Urinary bladder (tissue), 3 donors: ENCODE measurements at regions not wholly inside any gene's neighbourhood (a gene's known extent, or its start where the extent isn't known, plus 50 kb on each side); places are given as distances from the start of the nearest gene placed in this dataset.
"Not testable (repeated sequence)": the region's sequence is repeated elsewhere in the genome, so short reads cannot be mapped to it uniquely, and the experiment has no call there.

ENCODE experiments used
- DNase-seq: peaks from one replicate; pipeline ENCODE4 v3.0.0-alpha.2; 2015; ENCODE audit errors: extremely low spot score
- H3K27ac ChIP-seq: one replicate; pipeline ENCODE4 v1.5.1; 2013; ENCODE audit warnings: low read depth, mild to moderate bottlenecking, moderate library complexity
- H3K36me3 ChIP-seq: one replicate; pipeline ENCODE4 v1.6.1; 2013; ENCODE audit warnings: mild to moderate bottlenecking, moderate library complexity; ENCODE audit not compliant: insufficient read depth
- H3K4me1 ChIP-seq: one replicate; pipeline ENCODE4 v1.6.1; 2013; ENCODE audit warnings: mild to moderate bottlenecking, moderate library complexity; ENCODE audit not compliant: insufficient read depth
- H3K4me3 ChIP-seq: one replicate; pipeline ENCODE4 v1.5.1; 2013; ENCODE audit warnings: low read depth, low read length
- WGBS: extraction: QIAGEN DNeasy Blood & Tissue Kit; methylation state at CpG from one replicate; pipeline ENCODE4 v1.1.7; 2013; 5-methylcytosine and 5-hydroxymethylcytosine counted together
- donor health status: healthy with polysubstance abuse.
- donor health status: healthy.

GRCh38 chr2:14081521-14081920, 551.0 kb upstream of the LRATD1 start:
- no peak for DNase-seq
- H3K27ac ChIP-seq, result no peak overlapping the region
- no peak overlapping the region for H3K4me3 ChIP-seq
- 83% methylated on average over 1 of the region's 1 CpG for WGBS
- no peaks in the 10 kb centered on the region for H3K36me3 ChIP-seq
- H3K4me1 ChIP-seq, result no peaks in the 10 kb centered on the region

GRCh38 chr2:14082640-14083039, 549.9 kb upstream of the LRATD1 start:
- Histone ChIP-seq H3K36me3 (no peaks in the 10 kb centered on the region), H3K4me1 (no peaks in the 10 kb centered on the region), H3K27ac (no peak overlapping the region), H3K4me3 (no peak overlapping the region)
- DNase-seq, result no peak
- WGBS, result 94% methylated on average over 5 of the region's 5 CpGs

- no peak overlapping the region for H3K27ac ChIP-seq
- no peak overlapping the region for H3K4me3 ChIP-seq
- WGBS, result 88% methylated on average over 1 of the region's 1 CpG
- DNase-seq, result no peak
- no peaks in the 10 kb centered on the region for H3K36me3 ChIP-seq
- no peaks in the 10 kb centered on the region for H3K4me1 ChIP-seq
Measured at GRCh38 chr2:14094592-14094991, 537.9 kb upstream of the LRATD1 start.

GRCh38 chr2:14099101-14099500, 533.4 kb upstream of the LRATD1 start:
- H3K27ac ChIP-seq, H3K4me3 ChIP-seq, DNase-seq, H3K4me1 ChIP-seq, H3K36me3 ChIP-seq: not testable (repeated sequence)
- WGBS, result 86% methylated on average over 9 of the region's 9 CpGs

GRCh38 chr2:14114275-14114674, 518.2 kb upstream of the LRATD1 start:
- H3K4me1 ChIP-seq, result no peaks in the 10 kb centered on the region
- no peaks in the 10 kb centered on the region for H3K36me3 ChIP-seq
- DNase-seq, result no peak
- WGBS, result 58% methylated on average over 2 of the region's 2 CpGs
- H3K4me3 ChIP-seq, result no peak overlapping the region
- H3K27ac ChIP-seq, result no peak overlapping the region

- no peaks in the 10 kb centered on the region for H3K4me1 ChIP-seq
- H3K4me3 ChIP-seq, result no peak overlapping the region
- WGBS, result 77% methylated on average over 3 of the region's 3 CpGs
- H3K36me3 ChIP-seq, result no peaks in the 10 kb centered on the region
- H3K27ac ChIP-seq, result no peak overlapping the region
- no peak for DNase-seq
Measured at GRCh38 chr2:14120376-14120775, 512.1 kb upstream of the LRATD1 start.

- Histone ChIP-seq H3K4me3 (no peak overlapping the region), H3K4me1 (no peaks in the 10 kb centered on the region), H3K36me3 (no peaks in the 10 kb centered on the region), H3K27ac (no peak overlapping the region)
- 85% methylated on average over 6 of the region's 6 CpGs for WGBS
- DNase-seq, result no peak
Measured at GRCh38 chr2:14123436-14124103, 508.9 kb upstream of the LRATD1 start.

- no peak for DNase-seq
- Histone ChIP-seq H3K27ac (no peak overlapping the region), H3K4me1 (no peaks in the 10 kb centered on the region), H3K36me3 (no peaks in the 10 kb centered on the region), H3K4me3 (no peak overlapping the region)
- 72% methylated on average over 7 of the region's 7 CpGs for WGBS
Measured at GRCh38 chr2:14125624-14126293, 506.8 kb upstream of the LRATD1 start.

- WGBS, result 92% methylated on average over 2 of the region's 2 CpGs
- no peak overlapping the region for H3K4me3 ChIP-seq
- no peak for DNase-seq
Measured at GRCh38 chr2:14126846-14127245, 505.7 kb upstream of the LRATD1 start.

GRCh38 chr2:14127765-14128164, 504.8 kb upstream of the LRATD1 start:
- WGBS, result 85% methylated on average over 3 of the region's 3 CpGs
- no peak for DNase-seq
- Histone ChIP-seq H3K4me3 (no peak overlapping the region), H3K27ac (no peak overlapping the region), H3K36me3 (no peaks in the 10 kb centered on the region), H3K4me1 (no peaks in the 10 kb centered on the region)

More at GRCh38 chr2:14126846-14127245, 505.7 kb upstream of the LRATD1 start:
- Histone ChIP-seq H3K27ac (no peak overlapping the region), H3K36me3 (no peaks in the 10 kb centered on the region), H3K4me1 (no peaks in the 10 kb centered on the region)

GRCh38 chr2:14132386-14132785, 500.1 kb upstream of the LRATD1 start:
- Histone ChIP-seq H3K36me3 (no peaks in the 10 kb centered on the region), H3K4me1 (no peaks in the 10 kb centered on the region), H3K27ac (no peak overlapping the region), H3K4me3 (no peak overlapping the region)
- DNase-seq, result no peak
- 94% methylated on average over 1 of the region's 1 CpG for WGBS

- DNase-seq, result no peak
- H3K36me3 ChIP-seq, result no peaks in the 10 kb centered on the region
- H3K4me3 ChIP-seq, result no peak overlapping the region
- H3K27ac ChIP-seq, result no peak overlapping the region
- 66% methylated on average over 3 of the region's 3 CpGs for WGBS
- H3K4me1 ChIP-seq, result no peaks in the 10 kb centered on the region
Measured at GRCh38 chr2:14134771-14135170, 497.7 kb upstream of the LRATD1 start.

- DNase-seq, result no peak
- H3K27ac ChIP-seq, result no peak overlapping the region
- 58% methylated on average over 2 of the region's 2 CpGs for WGBS
- H3K4me1 ChIP-seq, result no peaks in the 10 kb centered on the region
- no peaks in the 10 kb centered on the region for H3K36me3 ChIP-seq
- no peak overlapping the region for H3K4me3 ChIP-seq
Measured at GRCh38 chr2:14136030-14136429, 496.5 kb upstream of the LRATD1 start.

GRCh38 chr2:14137643-14138042, 494.9 kb upstream of the LRATD1 start:
- Histone ChIP-seq H3K4me3 (no peak overlapping the region), H3K27ac (no peak overlapping the region), H3K36me3 (no peaks in the 10 kb centered on the region), H3K4me1 (no peaks in the 10 kb centered on the region)
- 70% methylated on average over 2 of the region's 2 CpGs for WGBS
- DNase-seq, result no peak
